ENCODE measurements at regions not wholly inside any gene's neighbourhood (a gene's known extent, or its start where the extent isn't known, plus 50 kb on each side); places are given as distances from the start of the nearest gene placed in this dataset.

GRCh38 chr5:123827811-123828210 is 315.8 kb downstream of the CSNK1G3 start:
- no peak for DNase-seq

- no peak for DNase-seq
Observed at GRCh38 chr5:123819833-123820232, 307.9 kb downstream of the CSNK1G3 start.

GRCh38 chr5:123819386-123819785 is 307.4 kb downstream of the CSNK1G3 start:
- DNase-seq, result no peak

DNA sequence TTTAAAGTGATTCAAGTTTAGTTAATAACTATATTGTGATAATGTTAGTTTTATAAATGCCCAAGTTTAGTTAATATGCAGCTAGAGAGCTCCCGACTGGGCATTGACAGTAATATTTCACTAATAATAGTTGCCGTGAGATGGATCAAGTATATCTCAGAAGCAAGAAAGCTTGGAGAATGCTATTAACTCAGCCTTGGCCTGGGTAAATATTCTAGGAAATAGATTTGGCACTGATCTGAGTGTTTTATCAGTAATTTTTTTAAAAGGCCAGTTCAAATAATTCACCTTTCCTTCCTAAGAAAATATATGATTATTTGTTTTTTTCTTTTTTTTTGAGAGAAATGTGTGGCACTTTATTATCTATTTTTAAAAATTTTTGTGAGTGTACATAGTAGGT is 305.3 kb downstream of the CSNK1G3 start:
- DNase-seq, result no peak

- no peak for DNase-seq
Observed at GRCh38 chr5:123814801-123815470, 303.0 kb downstream of the CSNK1G3 start.

- DNase-seq, result peak; percentile 6
Observed at GRCh38 chr5:123813937-123814624, 302.1 kb downstream of the CSNK1G3 start.

DNA sequence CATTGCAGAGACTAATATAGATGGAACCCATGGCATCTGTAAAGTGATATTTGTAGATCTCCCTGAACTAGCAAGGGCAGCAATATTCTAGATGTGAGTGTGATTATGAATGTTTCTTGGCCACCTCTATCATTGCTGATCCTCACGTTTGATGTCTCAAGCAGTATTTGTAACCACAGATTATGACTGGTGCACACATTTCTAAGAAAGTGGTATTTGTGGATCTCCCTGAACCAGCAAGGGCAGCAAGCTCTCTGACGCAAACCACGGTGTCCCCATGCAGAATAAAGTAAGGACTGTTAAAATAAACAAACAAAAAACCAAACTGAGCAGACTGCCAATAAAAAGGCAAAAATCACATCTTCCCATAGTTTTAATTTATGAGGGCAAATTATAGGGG is 301.3 kb downstream of the CSNK1G3 start:
- DNase-seq, result no peak

DNA sequence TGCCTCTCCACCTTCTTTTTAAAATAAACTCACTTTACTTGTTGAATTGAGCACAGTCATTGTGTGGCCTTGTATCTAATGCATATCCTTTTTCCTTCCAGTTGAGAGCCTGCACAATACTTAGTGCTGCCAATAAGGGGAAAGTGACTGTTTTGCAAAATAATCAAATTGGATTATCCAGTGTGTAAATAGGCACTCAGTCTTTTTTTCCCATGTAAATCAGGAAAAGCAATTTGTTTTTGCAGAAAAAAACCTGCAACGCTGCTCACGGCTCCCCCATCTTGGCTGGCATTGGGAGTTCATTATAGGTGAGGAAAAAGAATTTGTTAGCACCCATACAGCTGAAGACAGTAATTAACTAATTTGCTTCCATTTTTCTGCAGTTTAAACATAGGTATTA is 299.9 kb downstream of the CSNK1G3 start:
- no peak for DNase-seq

DNA sequence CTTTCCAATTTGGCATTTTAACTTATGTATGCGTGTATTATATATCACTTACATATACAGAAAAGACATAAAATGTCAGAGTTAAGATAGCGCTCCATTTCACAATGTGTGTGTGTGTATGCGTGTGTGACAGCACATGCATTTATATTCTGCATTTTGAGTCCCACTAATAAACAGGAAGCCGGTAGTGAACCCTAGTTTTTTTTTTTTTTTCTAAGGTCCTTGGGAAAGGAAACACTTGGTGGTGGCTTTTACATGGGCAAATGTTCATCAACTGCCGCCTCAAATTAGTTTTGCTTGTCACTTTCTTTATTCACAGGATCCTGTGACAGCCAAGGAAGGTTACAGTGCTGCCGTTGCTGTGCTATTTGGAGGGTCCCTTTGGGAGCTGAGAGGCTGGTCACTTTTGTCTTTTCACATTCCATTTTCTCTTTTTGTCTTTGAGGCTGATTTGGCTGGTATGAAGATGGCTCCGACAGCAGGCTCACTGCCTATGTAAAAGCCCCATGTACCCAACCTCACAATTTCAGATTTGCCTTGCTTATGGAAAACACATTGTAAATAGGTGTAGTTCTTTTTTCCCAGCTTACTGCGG is 298.9 kb downstream of the CSNK1G3 start:
- DNase-seq, result no peak

DNA sequence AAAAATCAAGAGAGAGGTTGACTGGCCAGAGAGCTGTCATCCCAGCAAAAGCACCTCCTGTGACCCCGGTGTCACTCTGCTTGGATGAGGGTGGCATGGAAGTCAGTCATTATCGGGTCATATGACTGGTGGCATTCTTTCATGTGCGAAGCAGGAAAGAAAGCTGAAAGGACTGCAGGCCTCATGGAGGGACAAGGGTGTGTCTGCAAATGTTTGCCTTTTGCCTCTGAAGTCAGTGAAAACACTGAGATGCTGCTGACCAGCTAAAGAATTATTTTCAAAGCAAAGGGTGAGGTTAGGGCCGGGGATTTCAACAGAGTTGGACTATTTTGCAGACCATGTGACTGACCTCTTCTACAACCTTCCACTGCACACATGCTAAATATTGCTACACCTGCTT is 298.3 kb downstream of the CSNK1G3 start:
- DNase-seq, result no peak

DNA sequence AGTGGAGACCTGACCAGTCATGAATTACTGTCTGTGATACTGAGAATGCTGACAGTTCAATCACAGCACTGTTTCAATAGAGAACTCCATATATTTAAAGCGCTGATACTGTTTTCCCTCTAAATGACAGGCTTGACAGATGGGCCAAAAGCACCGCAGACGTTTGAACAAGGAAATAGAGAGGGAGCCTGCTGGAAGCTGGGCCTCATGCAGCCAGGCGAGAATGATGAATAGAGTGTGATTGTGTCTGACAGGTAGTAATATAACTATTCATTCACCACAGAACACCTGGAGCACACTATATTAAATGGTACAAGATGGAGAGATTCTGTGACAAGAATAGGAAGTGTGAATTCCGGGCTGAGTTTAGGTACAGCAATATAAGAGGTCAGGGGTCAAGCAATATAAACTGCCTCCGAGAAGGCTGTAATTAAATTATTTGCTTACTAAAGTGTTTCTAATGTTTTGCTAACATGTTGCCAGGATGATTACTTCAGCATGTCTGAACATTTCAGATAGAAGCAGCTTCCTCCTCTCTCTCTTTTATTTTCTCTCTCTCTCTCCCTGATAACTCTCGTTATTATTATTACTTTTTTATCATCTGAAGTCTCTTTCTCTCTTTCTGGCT is 297.7 kb downstream of the CSNK1G3 start:
- no peak for DNase-seq

DNA sequence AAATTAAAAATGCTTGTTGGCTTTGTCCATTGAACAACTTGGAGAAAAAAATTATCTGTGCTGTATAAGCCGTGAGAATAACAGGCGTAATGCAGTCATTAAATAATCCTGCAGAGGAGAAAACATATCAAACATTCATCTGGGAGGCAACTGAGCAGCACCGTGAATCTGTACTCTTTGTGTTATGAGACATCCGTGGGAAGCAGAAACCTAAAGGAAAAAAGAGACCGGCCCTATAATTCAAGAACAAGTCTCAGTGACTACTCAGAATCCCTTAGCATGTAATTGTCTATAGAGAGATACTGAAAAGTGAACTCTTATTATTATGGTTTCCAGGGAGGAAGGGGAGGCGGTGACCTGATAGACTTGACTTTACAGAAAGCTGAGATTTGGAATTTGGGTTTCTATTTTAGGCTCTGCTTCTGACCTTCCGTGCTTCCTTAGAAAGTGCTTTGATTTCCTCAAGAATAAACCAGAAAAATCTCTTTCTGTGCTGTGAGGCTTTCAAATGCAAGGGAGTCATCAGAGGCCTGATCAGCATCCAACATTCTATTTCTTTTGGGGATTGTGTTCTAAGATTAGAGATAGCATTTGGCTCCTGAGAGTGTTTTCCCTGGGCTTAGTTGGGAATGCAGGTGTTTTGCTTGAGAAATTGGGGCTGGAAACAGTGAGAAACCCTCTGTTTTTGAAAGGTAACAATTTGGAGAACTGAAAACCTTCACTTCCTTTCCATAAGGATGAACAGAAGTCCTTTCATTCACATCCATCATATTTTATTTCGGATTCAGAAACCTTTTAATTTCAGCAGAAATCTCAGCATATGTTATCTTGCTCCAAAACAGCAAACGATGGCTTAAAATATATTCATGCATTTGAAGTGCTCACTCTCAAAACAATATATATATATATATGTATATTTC is 296.7 kb downstream of the CSNK1G3 start:
- no peak for DNase-seq

GRCh38 chr5:123807177-123807945 is 295.4 kb downstream of the CSNK1G3 start:
- no peak for DNase-seq

GRCh38 chr5:123806644-123807043 is 294.7 kb downstream of the CSNK1G3 start:
- no peak for DNase-seq

DNA sequence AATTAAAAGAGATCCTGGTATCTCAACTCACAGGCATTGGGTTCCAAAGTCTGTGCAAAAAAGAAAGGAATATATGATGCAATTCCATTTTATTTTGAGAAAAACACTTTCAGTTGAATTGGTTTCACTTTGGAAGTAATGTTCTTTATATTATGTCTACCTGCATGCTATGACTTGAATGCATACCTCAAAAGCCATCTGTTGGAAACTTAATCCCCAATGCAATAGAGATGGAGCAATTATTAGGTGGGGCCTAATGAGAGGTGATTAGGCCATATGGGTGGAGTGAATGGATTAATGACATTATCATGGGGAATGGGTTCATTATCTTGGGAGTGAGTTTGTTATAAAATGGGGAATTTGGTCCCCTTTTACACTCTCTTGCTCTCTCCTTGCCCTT is 293.3 kb downstream of the CSNK1G3 start:
- no peak for DNase-seq

DNA sequence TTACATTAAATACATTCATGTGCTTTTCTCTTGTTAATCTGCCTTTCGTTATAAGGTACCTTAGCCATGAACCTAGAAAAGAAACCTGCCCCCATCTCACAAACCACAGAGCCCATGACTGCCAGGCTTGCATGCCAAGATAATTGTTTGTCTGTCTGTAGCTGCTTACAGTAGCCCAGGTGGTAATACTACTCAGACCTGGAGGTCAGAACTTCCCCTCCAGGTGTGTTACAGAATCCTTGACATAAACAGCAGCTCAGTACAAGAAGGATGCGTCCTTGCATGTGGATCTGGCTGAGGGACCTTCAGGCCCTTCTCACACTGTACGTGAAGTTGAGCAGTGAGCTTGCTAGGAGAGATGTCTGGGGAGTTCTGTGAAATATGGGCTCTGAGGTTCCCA is 291.4 kb downstream of the CSNK1G3 start:
- DNase-seq, result no peak

GRCh38 chr5:123802298-123802951 is 290.4 kb downstream of the CSNK1G3 start:
- no peak for DNase-seq

GRCh38 chr5:123800640-123801039 is 288.7 kb downstream of the CSNK1G3 start:
- no peak for DNase-seq

GRCh38 chr5:123795688-123796087 is 283.7 kb downstream of the CSNK1G3 start:
- no peak for DNase-seq

DNA sequence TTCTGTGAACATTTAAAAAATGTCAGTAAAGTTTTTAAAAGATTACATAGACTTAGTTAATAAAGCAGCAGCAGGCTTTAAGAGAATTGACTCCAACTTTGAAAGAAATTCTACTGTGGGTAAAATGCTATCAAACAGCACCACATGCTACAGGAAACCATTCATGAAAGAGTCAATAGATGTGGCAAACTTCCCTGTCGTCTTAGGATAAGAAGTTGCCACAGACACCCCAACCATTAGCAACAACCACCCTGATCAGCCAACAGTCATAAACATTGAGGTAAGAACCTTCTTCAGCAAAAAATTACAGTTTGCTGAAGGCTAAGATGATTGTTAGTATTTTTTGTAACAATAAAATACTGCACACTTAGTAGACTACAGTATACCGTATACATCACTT is 278.2 kb downstream of the CSNK1G3 start:
- no peak for DNase-seq

DNA sequence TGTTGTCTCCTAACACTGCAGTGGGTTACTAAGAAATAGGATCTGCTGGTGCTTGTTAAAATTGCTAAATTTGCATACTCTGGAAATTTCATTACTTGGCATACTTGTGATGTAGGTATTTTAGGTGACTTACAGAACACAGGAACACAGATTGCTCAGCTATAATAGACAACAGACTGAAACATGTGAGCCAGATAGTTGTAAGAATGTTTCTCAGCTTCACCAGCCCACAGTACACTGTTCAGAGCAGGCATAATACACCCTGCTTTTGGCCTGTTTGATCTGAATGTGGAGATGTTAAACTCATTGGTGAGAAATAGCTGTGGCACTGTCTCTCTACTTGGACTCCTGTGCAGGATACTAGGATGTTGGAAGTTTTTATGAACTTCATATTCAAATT is 275.7 kb downstream of the CSNK1G3 start:
- DNase-seq, result no peak

DNA sequence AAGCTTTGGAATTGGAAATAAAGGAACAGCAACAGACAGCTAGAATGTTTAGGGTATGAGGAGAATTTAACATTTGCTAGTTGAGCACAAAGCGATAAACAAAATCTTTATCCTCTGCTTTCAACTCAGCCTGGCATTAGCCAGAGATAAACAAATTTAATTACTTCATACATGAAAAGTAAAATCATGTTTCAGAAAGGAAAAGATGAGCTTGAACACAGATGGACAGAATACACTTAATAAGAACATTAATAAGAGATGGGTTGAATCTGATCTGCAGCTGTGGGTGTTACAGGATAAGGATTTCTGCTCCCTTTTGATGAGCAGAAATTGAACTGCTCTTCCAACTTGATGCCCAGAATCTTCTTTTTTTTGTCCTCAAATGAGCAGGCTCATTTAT is 275.2 kb downstream of the CSNK1G3 start:
- DNase-seq, result no peak

Data from hematopoietic multipotent progenitor cell treated with erythropoietin and hydrocortisone succinate and interleukin-3 and kit ligand, for 8 days (in vitro differentiated cells).